ENCODE measurements at regions not wholly inside any gene's neighbourhood (a gene's known extent, or its start where the extent isn't known, plus 50 kb on each side); places are given as distances from the start of the nearest gene placed in this dataset.
A peak's percentile ranks its signal among the peaks of the same experiment; 100 is the strongest.

DNA sequence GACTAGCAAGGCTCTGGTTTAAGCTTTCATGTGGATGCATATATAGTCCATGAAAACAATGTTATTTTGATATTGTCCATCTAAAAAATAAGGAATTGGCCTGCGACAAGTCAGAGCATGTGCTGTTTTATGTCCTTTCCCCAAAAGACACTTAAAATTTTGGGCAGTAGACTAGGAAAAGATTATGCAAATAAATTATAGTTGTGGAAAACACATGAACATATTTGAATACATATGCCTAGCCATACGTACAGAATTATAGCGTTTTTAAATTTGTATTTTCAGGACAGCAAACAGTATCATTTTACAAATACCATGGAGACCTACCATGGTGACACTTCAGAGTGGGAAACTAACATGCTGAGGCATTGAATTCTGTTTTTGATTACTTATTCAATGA lies 113.8 kb upstream of the SLC5A12 start:
- no peaks in the 10 kb centered on the region for H3K36me3 ChIP-seq
- no peaks in the 10 kb centered on the region for H3K9me3 ChIP-seq
- H3K4me3 ChIP-seq = no peak overlapping the region
- DNase-seq (no peak), ATAC-seq (no peak)
- no peak overlapping the region for H3K27ac ChIP-seq
- TF ChIP-seq, protein P1, sequence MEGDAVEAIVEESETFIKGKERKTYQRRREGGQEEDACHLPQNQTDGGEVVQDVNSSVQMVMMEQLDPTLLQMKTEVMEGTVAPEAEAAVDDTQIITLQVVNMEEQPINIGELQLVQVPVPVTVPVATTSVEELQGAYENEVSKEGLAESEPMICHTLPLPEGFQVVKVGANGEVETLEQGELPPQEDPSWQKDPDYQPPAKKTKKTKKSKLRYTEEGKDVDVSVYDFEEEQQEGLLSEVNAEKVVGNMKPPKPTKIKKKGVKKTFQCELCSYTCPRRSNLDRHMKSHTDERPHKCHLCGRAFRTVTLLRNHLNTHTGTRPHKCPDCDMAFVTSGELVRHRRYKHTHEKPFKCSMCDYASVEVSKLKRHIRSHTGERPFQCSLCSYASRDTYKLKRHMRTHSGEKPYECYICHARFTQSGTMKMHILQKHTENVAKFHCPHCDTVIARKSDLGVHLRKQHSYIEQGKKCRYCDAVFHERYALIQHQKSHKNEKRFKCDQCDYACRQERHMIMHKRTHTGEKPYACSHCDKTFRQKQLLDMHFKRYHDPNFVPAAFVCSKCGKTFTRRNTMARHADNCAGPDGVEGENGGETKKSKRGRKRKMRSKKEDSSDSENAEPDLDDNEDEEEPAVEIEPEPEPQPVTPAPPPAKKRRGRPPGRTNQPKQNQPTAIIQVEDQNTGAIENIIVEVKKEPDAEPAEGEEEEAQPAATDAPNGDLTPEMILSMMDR (IDR thresholded peaks at IDR 0.05) = no peak
- intact Hi-C loops (cut with DNase I) = no loop called here
- no peaks in the 10 kb centered on the region for H3K4me1 ChIP-seq
- H3K27me3 ChIP-seq = no peaks in the 10 kb centered on the region

DNA sequence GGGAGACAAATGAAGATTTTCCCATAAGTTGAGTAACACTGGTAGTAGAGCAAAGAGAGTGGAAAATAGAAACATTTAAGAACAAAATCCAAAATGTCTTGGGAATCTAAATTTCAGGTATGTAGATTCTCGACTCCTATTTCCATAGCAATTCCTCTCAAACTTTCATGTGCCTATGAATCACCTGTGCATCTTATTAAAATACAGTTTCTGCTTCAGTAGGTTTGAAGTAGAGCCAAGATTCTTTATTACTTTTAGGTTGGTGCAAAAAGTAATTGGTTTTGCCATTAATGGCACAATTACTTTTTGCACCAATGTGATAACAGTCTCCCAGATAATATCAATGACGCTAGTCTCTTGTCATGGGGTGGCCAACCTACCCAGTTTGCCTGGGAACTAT lies 115.3 kb upstream of the SLC5A12 start:
- intact Hi-C loops (cut with DNase I) = no loop called here
- no peaks in the 10 kb centered on the region for H3K9me3 ChIP-seq
- DNase-seq (no peak), ATAC-seq (no peak)
- no peak overlapping the region for H3K4me3 ChIP-seq
- TF ChIP-seq, protein P1 (IDR thresholded peaks at IDR 0.05) = no peak
- H3K4me1 ChIP-seq = no peaks in the 10 kb centered on the region
- H3K27ac ChIP-seq = no peak overlapping the region
- no peaks in the 10 kb centered on the region for H3K27me3 ChIP-seq
- H3K36me3 ChIP-seq = no peaks in the 10 kb centered on the region

DNA sequence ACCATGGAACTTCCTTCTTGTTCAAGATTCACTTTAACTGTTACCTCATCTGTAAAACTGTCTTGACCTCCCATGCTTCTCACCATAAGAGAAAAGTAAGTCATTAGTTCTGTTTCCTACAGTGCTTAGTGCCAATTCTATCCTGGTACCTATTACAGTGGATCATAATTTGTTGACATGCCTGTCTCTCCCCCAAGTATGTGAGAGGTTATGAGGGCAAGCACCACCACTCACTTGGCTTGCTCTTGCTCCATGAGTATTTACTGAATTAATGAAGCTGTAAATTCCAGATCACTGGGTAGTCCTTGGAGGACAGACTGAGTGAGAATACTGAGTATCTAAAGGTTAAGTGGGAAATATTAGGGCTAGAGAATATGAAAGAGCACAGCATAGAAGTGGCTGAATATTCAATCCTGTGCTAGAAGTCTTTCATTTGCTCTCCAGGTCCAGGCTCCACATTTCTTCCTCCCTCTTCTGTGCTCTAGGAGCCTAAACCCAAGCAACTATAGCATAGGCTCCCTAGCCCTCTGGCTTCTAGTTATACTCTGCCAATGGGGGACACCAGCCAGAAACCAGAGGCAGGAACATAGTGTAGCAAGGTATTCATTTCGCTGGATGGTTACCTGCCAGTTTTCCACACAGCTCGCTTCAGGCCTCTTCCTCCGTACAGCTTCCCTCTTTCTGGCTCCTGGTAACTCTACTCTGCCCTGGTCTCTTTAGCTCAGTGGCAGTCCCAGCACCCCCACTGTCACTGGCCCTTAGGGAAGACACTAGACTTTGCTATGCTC lies 118.2 kb upstream of the SLC5A12 start:
- no peaks in the 10 kb centered on the region for H3K4me1 ChIP-seq
- TF ChIP-seq, protein P1 (IDR thresholded peaks at IDR 0.05) = no peak
- DNase-seq = no peak
- H3K9me3 ChIP-seq = no peaks in the 10 kb centered on the region
- intact Hi-C loops (cut with DNase I) = no loop called here
- no peak overlapping the region for H3K27ac ChIP-seq
- no peak overlapping the region for H3K4me3 ChIP-seq
- H3K36me3 ChIP-seq = no peaks in the 10 kb centered on the region
- ATAC-seq = no peak
- H3K27me3 ChIP-seq = no peaks in the 10 kb centered on the region

DNA sequence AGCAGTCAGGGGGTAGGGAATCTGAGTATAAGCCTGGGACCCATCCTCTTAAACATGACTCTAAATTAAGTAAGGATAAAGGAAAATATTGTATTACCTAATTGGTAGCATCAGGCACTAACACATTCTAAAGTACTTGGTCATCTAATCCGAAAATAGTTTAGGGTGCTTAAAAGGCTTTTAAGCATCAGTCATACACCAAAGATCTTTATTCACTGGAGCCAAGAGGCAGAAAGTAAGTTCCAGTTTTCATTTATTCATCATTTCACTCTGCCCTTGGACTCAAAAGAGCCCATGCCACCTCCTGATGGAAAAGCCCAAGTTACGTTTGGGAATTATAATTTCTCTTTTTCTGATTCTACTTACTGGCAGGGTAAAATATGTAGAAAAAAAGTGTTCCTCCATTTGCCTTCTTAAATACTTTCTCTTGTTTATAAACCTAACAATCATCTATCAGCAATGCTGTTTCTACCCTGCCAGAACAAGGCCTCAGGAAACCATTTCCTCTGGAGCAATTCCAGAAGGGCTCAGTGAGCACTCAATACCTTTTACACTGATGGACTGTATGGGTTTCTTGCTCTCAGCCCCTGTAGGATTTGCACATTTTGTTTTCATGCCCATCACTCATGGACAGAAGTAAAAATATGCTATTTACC lies 120.1 kb upstream of the SLC5A12 start:
- Histone ChIP-seq H3K36me3 (no peaks in the 10 kb centered on the region), H3K4me3 (no peak overlapping the region), H3K27ac (peak overlapping the region in 1 of 2 donors; percentile 11), H3K9me3 (no peaks in the 10 kb centered on the region), H3K4me1 (no peaks in the 10 kb centered on the region), H3K27me3 (no peaks in the 10 kb centered on the region)
- TF ChIP-seq, protein P1 (IDR thresholded peaks at IDR 0.05) = no peak
- intact Hi-C loops (cut with DNase I) = no loop called here
- no peak for ATAC-seq
- no peak for DNase-seq

DNA sequence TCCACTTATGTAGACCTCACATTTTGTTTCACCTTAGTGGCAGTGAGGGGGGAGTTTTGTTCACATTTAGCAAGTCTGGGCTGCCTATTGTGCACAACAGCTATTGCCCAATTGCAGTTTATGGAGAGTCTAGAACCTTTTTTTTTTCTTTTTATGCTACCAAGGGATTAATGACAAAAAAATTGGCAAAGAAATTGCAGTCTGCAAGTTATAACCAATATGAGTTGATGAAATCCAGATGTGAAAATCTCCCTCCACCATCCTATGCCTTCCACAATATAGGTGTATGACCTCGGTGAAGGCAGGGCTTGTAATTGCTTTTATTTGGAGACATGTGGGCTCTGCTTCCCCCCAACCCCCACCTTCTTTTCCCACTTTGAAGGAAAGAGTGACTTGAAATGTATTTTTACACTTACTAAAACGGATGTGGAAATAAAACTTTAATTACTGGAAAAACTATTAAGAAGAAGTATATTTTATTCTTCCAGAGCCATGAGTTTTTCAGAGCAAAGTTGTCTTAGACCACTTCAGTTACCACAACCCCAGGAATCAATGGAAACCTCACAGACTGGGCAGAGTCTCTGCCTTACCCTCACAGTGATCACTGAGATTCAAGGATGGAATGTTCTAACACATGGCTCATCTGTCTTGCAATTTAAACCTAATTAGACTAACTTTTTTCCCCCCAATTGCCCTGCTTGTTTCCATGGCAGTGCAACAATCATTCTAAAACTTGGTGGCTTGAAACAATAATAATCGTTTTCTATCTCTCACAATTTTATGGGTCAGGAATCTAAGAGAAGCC lies 120.8 kb upstream of the SLC5A12 start:
- H3K4me3 ChIP-seq = no peak overlapping the region
- intact Hi-C loops (cut with DNase I) = no loop called here
- TF ChIP-seq, protein P1 (IDR thresholded peaks at IDR 0.05) = no peak

More for the DNA sequence above, 120.8 kb upstream of the SLC5A12 start:
- Histone ChIP-seq H3K27ac (peak overlapping the region in 1 of 2 donors; percentile 11), H3K27me3 (no peaks in the 10 kb centered on the region), H3K9me3 (no peaks in the 10 kb centered on the region), H3K4me1 (no peaks in the 10 kb centered on the region), H3K36me3 (no peaks in the 10 kb centered on the region)
- no peak for ATAC-seq
- peak in 1 of 4 donors; percentile 15 for DNase-seq

Data from left lung (tissue), 4 donors.